PC-9 (cell line): ENCODE measurements at regions not wholly inside any gene's neighbourhood (a gene's known extent, or its start where the extent isn't known, plus 50 kb on each side); places are given as distances from the start of the nearest gene placed in this dataset.

Source experiments
- EZH2 ChIP-seq: fragments of 200-600 bp; sonication (generic); IDR thresholded peaks from 2 replicates; pipeline ENCODE4 v1.8.0; 2017; ENCODE audit warnings: antibody characterized with exemption, low read depth
- TF ChIP-seq, protein P1 (sequence below): fragments of 200-600 bp; sonication (generic); conservative IDR thresholded peaks from 2 replicates; pipeline ENCODE4 v1.6.1; 2017; ENCODE audit warnings: mixed run types, antibody characterized with exemption, mild to moderate bottlenecking, moderate library complexity

DNA sequence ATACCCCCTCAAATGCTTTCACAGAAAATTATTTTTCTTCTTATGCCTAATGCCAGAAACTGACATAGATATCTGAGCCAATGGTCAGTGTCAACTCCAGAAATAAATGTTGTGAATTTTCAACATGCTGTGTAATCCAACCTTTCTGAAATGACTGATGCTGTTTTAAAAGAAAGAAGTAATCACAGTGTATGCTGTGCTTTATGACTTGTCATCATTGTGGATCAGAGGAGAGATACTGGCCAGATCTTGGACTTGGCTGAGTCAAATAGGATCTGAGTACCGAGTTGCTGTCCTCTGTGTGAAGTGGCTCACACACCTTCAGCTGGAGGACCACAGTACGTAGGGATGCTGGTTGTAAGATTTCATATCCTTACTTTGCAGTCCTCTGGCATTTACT, 89.9 kb upstream of the ARHGAP20 start:
- TF ChIP-seq EZH2: no peak
- TF ChIP-seq, protein P1, sequence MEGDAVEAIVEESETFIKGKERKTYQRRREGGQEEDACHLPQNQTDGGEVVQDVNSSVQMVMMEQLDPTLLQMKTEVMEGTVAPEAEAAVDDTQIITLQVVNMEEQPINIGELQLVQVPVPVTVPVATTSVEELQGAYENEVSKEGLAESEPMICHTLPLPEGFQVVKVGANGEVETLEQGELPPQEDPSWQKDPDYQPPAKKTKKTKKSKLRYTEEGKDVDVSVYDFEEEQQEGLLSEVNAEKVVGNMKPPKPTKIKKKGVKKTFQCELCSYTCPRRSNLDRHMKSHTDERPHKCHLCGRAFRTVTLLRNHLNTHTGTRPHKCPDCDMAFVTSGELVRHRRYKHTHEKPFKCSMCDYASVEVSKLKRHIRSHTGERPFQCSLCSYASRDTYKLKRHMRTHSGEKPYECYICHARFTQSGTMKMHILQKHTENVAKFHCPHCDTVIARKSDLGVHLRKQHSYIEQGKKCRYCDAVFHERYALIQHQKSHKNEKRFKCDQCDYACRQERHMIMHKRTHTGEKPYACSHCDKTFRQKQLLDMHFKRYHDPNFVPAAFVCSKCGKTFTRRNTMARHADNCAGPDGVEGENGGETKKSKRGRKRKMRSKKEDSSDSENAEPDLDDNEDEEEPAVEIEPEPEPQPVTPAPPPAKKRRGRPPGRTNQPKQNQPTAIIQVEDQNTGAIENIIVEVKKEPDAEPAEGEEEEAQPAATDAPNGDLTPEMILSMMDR: no peak
